GM10248 (cell line): ENCODE measurements at regions not wholly inside any gene's neighbourhood (a gene's known extent, or its start where the extent isn't known, plus 50 kb on each side); places are given as distances from the start of the nearest gene placed in this dataset.

Source experiments
- CTCF ChIA-PET: fragments of 300-600 bp; sonication (Branson Sonifier 250); formaldehyde crosslinking; extraction: SDS; loops from one replicate; lab custom pipeline; 2021; ENCODE audit warnings: antibody characterized with exemption; lab: Yijun Ruan, JAX
- POLR2A ChIA-PET: fragments of 350-650 bp; sonication (Branson Sonifier 250); formaldehyde crosslinking; extraction: SDS; loops from one replicate; lab custom pipeline; 2020; ENCODE audit warnings: antibody characterized with exemption; lab: Yijun Ruan, JAX
- DNase-seq: peaks from one replicate; pipeline ENCODE4 v3.0.0; 2012; ENCODE audit errors: extremely low spot score
- CTCF ChIP-seq: IDR thresholded peaks from 2 replicates; pipeline ENCODE4 v1.5.1; 2012; ENCODE audit warnings: mild to moderate bottlenecking, low read depth; ENCODE audit errors: extremely low read depth, missing control alignments, control extremely low read depth

- no peak for TF ChIP-seq CTCF
- ChIA-PET POLR2A (no interaction called here), CTCF (interaction anchor here (1.4 to 2.1 kb wide), 3 partner anchors 11 to 83 kb away, joined by 5 to 9 read pairs (median 8); no protein-coding TSS in a partner anchor)
- no peak for DNase-seq
These were observed 117.1 kb upstream of the CSF3R start for GRCh38 chr1:36599828-36600227.

- POLR2A ChIA-PET, result no interaction called here
- TF ChIP-seq CTCF, result no peak
- CTCF ChIA-PET, result interaction anchor here (1.5 to 2.1 kb wide), 3 partner anchors 11 to 81 kb away, joined by 4 to 7 read pairs (median 6); no protein-coding TSS in a partner anchor
- DNase-seq, result no peak
These were observed 114.8 kb upstream of the CSF3R start for GRCh38 chr1:36597514-36597913.

- ChIA-PET CTCF (interaction anchor here (0.8 to 1.6 kb wide), 2 partner anchors 9 to 12 kb away, joined by 3 to 4 read pairs; no protein-coding TSS in a partner anchor), POLR2A (no interaction called here)
- no peak for DNase-seq
- TF ChIP-seq CTCF, result no peak
These were observed 113.2 kb upstream of the CSF3R start for GRCh38 chr1:36595921-36596320.

- CTCF ChIA-PET, result interaction anchor here (0.8 to 1.6 kb wide), 2 partner anchors 10 to 12 kb away, joined by 3 to 4 read pairs; no protein-coding TSS in a partner anchor
- DNase-seq, result no peak
- POLR2A ChIA-PET, result no interaction called here
- no peak for TF ChIP-seq CTCF
These were observed 112.6 kb upstream of the CSF3R start for GRCh38 chr1:36595349-36595748.

- no peak for TF ChIP-seq CTCF
- CTCF ChIA-PET, result interaction anchor here (1.5 kb wide), 1 partner anchor 17 kb away, joined by 6 read pairs; no protein-coding TSS in a partner anchor
- POLR2A ChIA-PET, result interaction anchor here (0.7 kb wide), 1 partner anchor 9 kb away, joined by 4 read pairs; no protein-coding TSS in a partner anchor
- DNase-seq, result no peak
These were observed 111.3 kb upstream of the CSF3R start for GRCh38 chr1:36594023-36594422.

- ChIA-PET CTCF (interaction anchor here (1.1 to 2.2 kb wide), 3 partner anchors 16 to 59 kb away, joined by 3 to 10 read pairs (median 9); no protein-coding TSS in a partner anchor), POLR2A (no interaction called here)
These were observed 108.6 kb upstream of the CSF3R start for GRCh38 chr1:36591278-36591677.

More at GRCh38 chr1:36591278-36591677, 108.6 kb upstream of the CSF3R start:
- TF ChIP-seq CTCF, result no peak
- DNase-seq, result no peak
